ENCODE measurements at regions not wholly inside any gene's neighbourhood (a gene's known extent, or its start where the extent isn't known, plus 50 kb on each side); places are given as distances from the start of the nearest gene placed in this dataset.
A peak's percentile ranks its signal among the peaks of the same experiment; 100 is the strongest.

DNA sequence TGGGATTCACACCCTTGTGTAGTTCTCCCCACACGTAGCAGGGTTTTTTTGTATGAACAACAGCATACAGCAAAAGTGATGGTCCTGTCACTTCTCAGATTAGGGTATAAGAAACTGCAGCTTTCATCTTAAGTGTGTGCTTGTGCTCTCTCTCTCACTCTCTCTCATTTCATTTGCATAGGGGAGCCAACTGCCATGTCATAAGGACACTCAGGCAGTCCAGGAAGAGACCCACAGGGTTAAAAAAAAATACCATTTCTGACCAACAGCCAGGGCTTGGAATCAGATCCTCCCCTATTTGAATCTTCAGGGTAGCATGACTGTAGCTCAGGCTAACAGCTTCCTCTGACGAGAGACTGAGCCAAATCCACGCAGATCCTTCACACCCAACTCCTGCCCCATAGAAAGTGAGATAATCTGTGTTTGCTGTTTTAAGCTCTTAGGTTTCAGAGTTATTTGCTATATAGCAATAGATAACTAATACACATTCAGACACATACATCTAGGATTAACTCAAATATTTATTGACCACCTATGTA, 331.2 kb downstream of the PAPSS1 start:
- no peaks in the 10 kb centered on the region for H3K9me3 Mint-ChIP-seq
- no peaks in the 10 kb centered on the region for H3K27me3 ChIP-seq (ENCODE audit: insufficient read depth)
- no peak overlapping the region for H3K4me2 ChIP-seq
- ATAC-seq (no peak), DNase-seq (ENCODE audit: low spot score) (no peak)
- peak overlapping the region; percentile 14; the same call in 1 of the 2 replicates for H2AFZ ChIP-seq
- H3K4me3 ChIP-seq = no peak overlapping the region
- no peak overlapping the region for H3K27ac ChIP-seq (ENCODE audit: low read depth)
- H3K36me3 ChIP-seq (ENCODE audit: insufficient read depth) = no peaks in the 10 kb centered on the region
- H3K4me3 Mint-ChIP-seq = no peak overlapping the region
- TF ChIP-seq STAT1 (IDR thresholded peaks at IDR 0.05; ENCODE audit: unreplicated experiment) (no peak), CREB1 (CRISPR knock-in tag; IDR thresholded peaks at IDR 0.05; ENCODE audit: low read depth) (no peak), ZNF114 (CRISPR knock-in tag; IDR thresholded peaks at IDR 0.05) (no peak), EZH2phosphoT487 (IDR thresholded peaks at IDR 0.05; ENCODE audit: unreplicated experiment) (no peak), NANOG (IDR thresholded peaks at IDR 0.05; ENCODE audit: borderline replicate concordance) (no peak), ZNF331 (CRISPR knock-in tag; IDR thresholded peaks at IDR 0.05; ENCODE audit: low read depth) (no peak), JUNB (IDR thresholded peaks at IDR 0.05; ENCODE audit: unreplicated experiment) (no peak)
- TF ChIP-seq, protein P1, sequence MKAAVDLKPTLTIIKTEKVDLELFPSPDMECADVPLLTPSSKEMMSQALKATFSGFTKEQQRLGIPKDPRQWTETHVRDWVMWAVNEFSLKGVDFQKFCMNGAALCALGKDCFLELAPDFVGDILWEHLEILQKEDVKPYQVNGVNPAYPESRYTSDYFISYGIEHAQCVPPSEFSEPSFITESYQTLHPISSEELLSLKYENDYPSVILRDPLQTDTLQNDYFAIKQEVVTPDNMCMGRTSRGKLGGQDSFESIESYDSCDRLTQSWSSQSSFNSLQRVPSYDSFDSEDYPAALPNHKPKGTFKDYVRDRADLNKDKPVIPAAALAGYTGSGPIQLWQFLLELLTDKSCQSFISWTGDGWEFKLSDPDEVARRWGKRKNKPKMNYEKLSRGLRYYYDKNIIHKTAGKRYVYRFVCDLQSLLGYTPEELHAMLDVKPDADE (IDR thresholded peaks at IDR 0.05) = no peak
- TF ChIP-seq, protein P2, sequence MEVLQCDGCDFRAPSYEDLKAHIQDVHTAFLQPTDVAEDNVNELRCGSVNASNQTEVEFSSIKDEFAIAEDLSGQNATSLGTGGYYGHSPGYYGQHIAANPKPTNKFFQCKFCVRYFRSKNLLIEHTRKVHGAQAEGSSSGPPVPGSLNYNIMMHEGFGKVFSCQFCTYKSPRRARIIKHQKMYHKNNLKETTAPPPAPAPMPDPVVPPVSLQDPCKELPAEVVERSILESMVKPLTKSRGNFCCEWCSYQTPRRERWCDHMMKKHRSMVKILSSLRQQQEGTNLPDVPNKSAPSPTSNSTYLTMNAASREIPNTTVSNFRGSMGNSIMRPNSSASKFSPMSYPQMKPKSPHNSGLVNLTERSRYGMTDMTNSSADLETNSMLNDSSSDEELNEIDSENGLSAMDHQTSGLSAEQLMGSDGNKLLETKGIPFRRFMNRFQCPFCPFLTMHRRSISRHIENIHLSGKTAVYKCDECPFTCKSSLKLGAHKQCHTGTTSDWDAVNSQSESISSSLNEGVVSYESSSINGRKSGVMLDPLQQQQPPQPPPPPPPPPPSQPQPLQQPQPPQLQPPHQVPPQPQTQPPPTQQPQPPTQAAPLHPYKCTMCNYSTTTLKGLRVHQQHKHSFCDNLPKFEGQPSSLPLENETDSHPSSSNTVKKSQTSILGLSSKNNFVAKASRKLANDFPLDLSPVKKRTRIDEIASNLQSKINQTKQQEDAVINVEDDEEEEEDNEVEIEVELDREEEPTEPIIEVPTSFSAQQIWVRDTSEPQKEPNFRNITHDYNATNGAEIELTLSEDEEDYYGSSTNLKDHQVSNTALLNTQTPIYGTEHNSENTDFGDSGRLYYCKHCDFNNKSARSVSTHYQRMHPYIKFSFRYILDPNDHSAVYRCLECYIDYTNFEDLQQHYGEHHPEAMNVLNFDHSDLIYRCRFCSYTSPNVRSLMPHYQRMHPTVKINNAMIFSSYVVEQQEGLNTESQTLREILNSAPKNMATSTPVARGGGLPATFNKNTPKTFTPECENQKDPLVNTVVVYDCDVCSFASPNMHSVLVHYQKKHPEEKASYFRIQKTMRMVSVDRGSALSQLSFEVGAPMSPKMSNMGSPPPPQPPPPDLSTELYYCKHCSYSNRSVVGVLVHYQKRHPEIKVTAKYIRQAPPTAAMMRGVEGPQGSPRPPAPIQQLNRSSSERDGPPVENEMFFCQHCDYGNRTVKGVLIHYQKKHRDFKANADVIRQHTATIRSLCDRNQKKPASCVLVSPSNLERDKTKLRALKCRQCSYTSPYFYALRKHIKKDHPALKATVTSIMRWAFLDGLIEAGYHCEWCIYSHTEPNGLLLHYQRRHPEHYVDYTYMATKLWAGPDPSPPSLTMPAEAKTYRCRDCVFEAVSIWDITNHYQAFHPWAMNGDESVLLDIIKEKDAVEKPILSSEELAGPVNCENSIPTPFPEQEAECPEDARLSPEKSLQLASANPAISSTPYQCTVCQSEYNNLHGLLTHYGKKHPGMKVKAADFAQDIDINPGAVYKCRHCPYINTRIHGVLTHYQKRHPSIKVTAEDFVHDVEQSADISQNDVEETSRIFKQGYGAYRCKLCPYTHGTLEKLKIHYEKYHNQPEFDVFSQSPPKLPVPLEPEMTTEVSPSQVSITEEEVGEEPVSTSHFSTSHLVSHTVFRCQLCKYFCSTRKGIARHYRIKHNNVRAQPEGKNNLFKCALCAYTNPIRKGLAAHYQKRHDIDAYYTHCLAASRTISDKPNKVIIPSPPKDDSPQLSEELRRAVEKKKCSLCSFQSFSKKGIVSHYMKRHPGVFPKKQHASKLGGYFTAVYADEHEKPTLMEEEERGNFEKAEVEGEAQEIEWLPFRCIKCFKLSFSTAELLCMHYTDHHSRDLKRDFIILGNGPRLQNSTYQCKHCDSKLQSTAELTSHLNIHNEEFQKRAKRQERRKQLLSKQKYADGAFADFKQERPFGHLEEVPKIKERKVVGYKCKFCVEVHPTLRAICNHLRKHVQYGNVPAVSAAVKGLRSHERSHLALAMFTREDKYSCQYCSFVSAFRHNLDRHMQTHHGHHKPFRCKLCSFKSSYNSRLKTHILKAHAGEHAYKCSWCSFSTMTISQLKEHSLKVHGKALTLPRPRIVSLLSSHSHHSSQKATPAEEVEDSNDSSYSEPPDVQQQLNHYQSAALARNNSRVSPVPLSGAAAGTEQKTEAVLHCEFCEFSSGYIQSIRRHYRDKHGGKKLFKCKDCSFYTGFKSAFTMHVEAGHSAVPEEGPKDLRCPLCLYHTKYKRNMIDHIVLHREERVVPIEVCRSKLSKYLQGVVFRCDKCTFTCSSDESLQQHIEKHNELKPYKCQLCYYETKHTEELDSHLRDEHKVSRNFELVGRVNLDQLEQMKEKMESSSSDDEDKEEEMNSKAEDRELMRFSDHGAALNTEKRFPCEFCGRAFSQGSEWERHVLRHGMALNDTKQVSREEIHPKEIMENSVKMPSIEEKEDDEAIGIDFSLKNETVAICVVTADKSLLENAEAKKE (CRISPR knock-in tag; IDR thresholded peaks at IDR 0.05) = no peak
- TF ChIP-seq, protein P3, sequence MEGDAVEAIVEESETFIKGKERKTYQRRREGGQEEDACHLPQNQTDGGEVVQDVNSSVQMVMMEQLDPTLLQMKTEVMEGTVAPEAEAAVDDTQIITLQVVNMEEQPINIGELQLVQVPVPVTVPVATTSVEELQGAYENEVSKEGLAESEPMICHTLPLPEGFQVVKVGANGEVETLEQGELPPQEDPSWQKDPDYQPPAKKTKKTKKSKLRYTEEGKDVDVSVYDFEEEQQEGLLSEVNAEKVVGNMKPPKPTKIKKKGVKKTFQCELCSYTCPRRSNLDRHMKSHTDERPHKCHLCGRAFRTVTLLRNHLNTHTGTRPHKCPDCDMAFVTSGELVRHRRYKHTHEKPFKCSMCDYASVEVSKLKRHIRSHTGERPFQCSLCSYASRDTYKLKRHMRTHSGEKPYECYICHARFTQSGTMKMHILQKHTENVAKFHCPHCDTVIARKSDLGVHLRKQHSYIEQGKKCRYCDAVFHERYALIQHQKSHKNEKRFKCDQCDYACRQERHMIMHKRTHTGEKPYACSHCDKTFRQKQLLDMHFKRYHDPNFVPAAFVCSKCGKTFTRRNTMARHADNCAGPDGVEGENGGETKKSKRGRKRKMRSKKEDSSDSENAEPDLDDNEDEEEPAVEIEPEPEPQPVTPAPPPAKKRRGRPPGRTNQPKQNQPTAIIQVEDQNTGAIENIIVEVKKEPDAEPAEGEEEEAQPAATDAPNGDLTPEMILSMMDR (conservative IDR thresholded peaks at IDR 0.05; ENCODE audit: low read depth in 2 of 2) = no peak
- TF ChIP-seq, protein P4, sequence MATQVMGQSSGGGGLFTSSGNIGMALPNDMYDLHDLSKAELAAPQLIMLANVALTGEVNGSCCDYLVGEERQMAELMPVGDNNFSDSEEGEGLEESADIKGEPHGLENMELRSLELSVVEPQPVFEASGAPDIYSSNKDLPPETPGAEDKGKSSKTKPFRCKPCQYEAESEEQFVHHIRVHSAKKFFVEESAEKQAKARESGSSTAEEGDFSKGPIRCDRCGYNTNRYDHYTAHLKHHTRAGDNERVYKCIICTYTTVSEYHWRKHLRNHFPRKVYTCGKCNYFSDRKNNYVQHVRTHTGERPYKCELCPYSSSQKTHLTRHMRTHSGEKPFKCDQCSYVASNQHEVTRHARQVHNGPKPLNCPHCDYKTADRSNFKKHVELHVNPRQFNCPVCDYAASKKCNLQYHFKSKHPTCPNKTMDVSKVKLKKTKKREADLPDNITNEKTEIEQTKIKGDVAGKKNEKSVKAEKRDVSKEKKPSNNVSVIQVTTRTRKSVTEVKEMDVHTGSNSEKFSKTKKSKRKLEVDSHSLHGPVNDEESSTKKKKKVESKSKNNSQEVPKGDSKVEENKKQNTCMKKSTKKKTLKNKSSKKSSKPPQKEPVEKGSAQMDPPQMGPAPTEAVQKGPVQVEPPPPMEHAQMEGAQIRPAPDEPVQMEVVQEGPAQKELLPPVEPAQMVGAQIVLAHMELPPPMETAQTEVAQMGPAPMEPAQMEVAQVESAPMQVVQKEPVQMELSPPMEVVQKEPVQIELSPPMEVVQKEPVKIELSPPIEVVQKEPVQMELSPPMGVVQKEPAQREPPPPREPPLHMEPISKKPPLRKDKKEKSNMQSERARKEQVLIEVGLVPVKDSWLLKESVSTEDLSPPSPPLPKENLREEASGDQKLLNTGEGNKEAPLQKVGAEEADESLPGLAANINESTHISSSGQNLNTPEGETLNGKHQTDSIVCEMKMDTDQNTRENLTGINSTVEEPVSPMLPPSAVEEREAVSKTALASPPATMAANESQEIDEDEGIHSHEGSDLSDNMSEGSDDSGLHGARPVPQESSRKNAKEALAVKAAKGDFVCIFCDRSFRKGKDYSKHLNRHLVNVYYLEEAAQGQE (IDR thresholded peaks at IDR 0.05; ENCODE audit: unreplicated experiment) = no peak
- peaks cover 20% of the 10 kb centered on the region for H3K9me2 ChIP-seq (ENCODE audit: insufficient read depth)
- no peaks in the 10 kb centered on the region for H3K79me2 ChIP-seq (replicated peaks; ENCODE audit: insufficient read depth)
- peaks cover 9% of the 10 kb centered on the region; the same call in 2 of the 3 replicates for H3K4me1 Mint-ChIP-seq
- H3F3A ChIP-seq (replicated peaks; ENCODE audit: low read depth) = no peaks in the 10 kb centered on the region
- no peaks in the 10 kb centered on the region for H3K36me3 Mint-ChIP-seq (ENCODE audit: low read depth)
- peaks cover 1% of the 10 kb centered on the region for H3K27me3 Mint-ChIP-seq (ENCODE audit: insufficient read depth, low read depth, poor library complexity)
- H3K4me1 ChIP-seq (ENCODE audit: insufficient read depth) = no peaks in the 10 kb centered on the region
- H3K27ac Mint-ChIP-seq = no peak overlapping the region; the same call in none of the 2 replicates
- no peaks in the 10 kb centered on the region for H4K20me1 ChIP-seq (replicated peaks; ENCODE audit: insufficient read depth)

All from GM23338 (cell line).